B cell (primary cell): ENCODE measurements at regions not wholly inside any gene's neighbourhood (a gene's known extent, or its start where the extent isn't known, plus 50 kb on each side); places are given as distances from the start of the nearest gene placed in this dataset.

Experiments used
- ATAC-seq: fragments of 200-7000 bp; cut with Tn5 transposase; one replicate; pipeline ENCODE4 v1.10.0; 2021; ENCODE audit warnings: low read depth, mild to moderate bottlenecking, moderate number of reproducible peaks, moderate library complexity
- CTCF ChIA-PET: fragments of 350-600 bp; sonication (Branson Sonifier 250); formaldehyde crosslinking; loops from one replicate; lab custom pipeline; 2021; ENCODE audit warnings: antibody characterized with exemption, inconsistent platforms; lab: Charles Lee
- POLR2A ChIA-PET: fragments of 350-600 bp; sonication (Branson Sonifier 250); formaldehyde crosslinking; loops from one replicate; lab custom pipeline; 2021; ENCODE audit warnings: antibody characterized with exemption; lab: Charles Lee
- DNase-seq: peaks from one replicate; pipeline ENCODE4 v3.0.0; 2013
- H2AFZ ChIP-seq: 2 replicates; pipeline ENCODE4 v1.6.1; 2012; ENCODE audit warnings: mild to moderate bottlenecking, low read depth, low read length; ENCODE audit not compliant: insufficient read depth, poor library complexity, severe bottlenecking
- H3K27ac ChIP-seq, 2 donors: 1 replicate in 1 of 2; 2 replicates in 1 of 2; pipeline ENCODE4 v1.5.1; 2012 to 2013; ENCODE audit warnings: low read length in 2 of 2, mild to moderate bottlenecking in 2 of 2, moderate library complexity in 1 of 2
- H3K27me3 ChIP-seq, 4 experiments: fragments of 200-600 bp in 1 of 4; sonication (generic) in 1 of 4; replicated peaks in 1 of 4; 1 replicate in 2 of 4; 2 replicates in 2 of 4; pipeline versions ENCODE4 v1.6.1 to v1.7.0; 2013 to 2016; ENCODE audit warnings: low read length in 3 of 4, mild to moderate bottlenecking in 2 of 4, mixed read lengths in 1 of 4, moderate library complexity in 1 of 4; ENCODE audit not compliant: insufficient read depth in 4 of 4, control insufficient read depth in 3 of 4; ENCODE audit errors: control extremely low read depth in 1 of 4
- H3K36me3 ChIP-seq, 2 experiments: replicated peaks in 1 of 2; 1 replicate in 1 of 2; 2 replicates in 1 of 2; pipeline versions ENCODE4 v1.6.1 to v1.7.1; 2013; ENCODE audit warnings: low read length in 1 of 2; ENCODE audit not compliant: insufficient read depth in 2 of 2, control insufficient read depth in 1 of 2; ENCODE audit errors: control extremely low read depth in 1 of 2, extremely low read depth in 1 of 2
- H3K4me1 ChIP-seq, 2 donors: fragments of 200-600 bp in 1 of 2; sonication (generic) in 1 of 2; 1 replicate in 1 of 2; 2 replicates in 1 of 2; pipeline versions ENCODE4 v1.5.1 to v1.6.1; 2013 to 2017; ENCODE audit warnings: low read length in 2 of 2; ENCODE audit not compliant: control insufficient read depth in 2 of 2, insufficient read depth in 2 of 2
- H3K4me2 ChIP-seq: replicated peaks from 2 replicates; pipeline ENCODE3; 2012; ENCODE audit warnings: mild to moderate bottlenecking, low read depth, low read length; ENCODE audit not compliant: poor library complexity, severe bottlenecking
- H3K4me3 ChIP-seq, 5 experiments: fragments of 200-600 bp in 1 of 5; sonication (generic) in 1 of 5; 1 replicate in 3 of 5; 2 replicates in 2 of 5; pipeline versions ENCODE4 v1.5.1 to v1.7.0; 2011 to 2016; ENCODE audit warnings: low read length in 4 of 5, mild to moderate bottlenecking in 4 of 5, low read depth in 2 of 5, control low read depth in 1 of 5, moderate library complexity in 1 of 5; ENCODE audit not compliant: insufficient read depth in 1 of 5; ENCODE audit errors: control extremely low read depth in 1 of 5, extremely low read depth in 1 of 5
- H3K79me2 ChIP-seq: fragments of 200-600 bp; sonication (generic); one replicate; pipeline ENCODE4 v1.6.0; 2016; ENCODE audit warnings: low read length; ENCODE audit not compliant: control insufficient read depth, insufficient read depth
- H3K9ac ChIP-seq: fragments of 200-600 bp; sonication (generic); 2 replicates; pipeline ENCODE4 v1.6.1; 2017; ENCODE audit warnings: mild to moderate bottlenecking, low read length, moderate library complexity
- H3K9me3 ChIP-seq, 3 donors: one replicate each; pipeline versions ENCODE4 v1.6.1 to v1.7.1; 2013; ENCODE audit warnings: low read length in 2 of 3; ENCODE audit not compliant: control insufficient read depth in 2 of 3, insufficient read depth in 1 of 3; ENCODE audit errors: control extremely low read depth in 1 of 3
- H4K20me1 ChIP-seq: 2 replicates; pipeline ENCODE4 v1.6.0; 2012; ENCODE audit warnings: mild to moderate bottlenecking, low read length; ENCODE audit not compliant: insufficient read depth, control insufficient read depth, poor library complexity, severe bottlenecking
- H3K27ac Mint-ChIP-seq: one replicate; pipeline ENCODE4 v1.8.0; 2021; ENCODE audit warnings: mixed read lengths
- H3K27me3 Mint-ChIP-seq: one replicate; pipeline ENCODE4 v1.8.0; 2021; ENCODE audit warnings: mixed read lengths
- H3K4me1 Mint-ChIP-seq: one replicate; pipeline ENCODE4 v1.8.0; 2021; ENCODE audit warnings: mixed read lengths
- H3K4me3 Mint-ChIP-seq: one replicate; pipeline ENCODE4 v1.8.0; 2021; ENCODE audit warnings: mixed read lengths
- H3K9me3 Mint-ChIP-seq: one replicate; pipeline ENCODE4 v1.8.0; 2022; ENCODE audit warnings: mixed read lengths; ENCODE audit not compliant: insufficient read depth
- CTCF ChIP-seq: fragments of 200-600 bp; IDR thresholded peaks from one replicate; pipeline ENCODE4 v1.8.0; 2022; ENCODE audit warnings: antibody characterized with exemption, mild to moderate bottlenecking
- EZH2 ChIP-seq: IDR thresholded peaks from 2 replicates; pipeline ENCODE4 v1.6.1; 2012; ENCODE audit warnings: borderline replicate concordance, low read depth, mild to moderate bottlenecking, moderate library complexity, low read length; ENCODE audit not compliant: insufficient read depth, poor library complexity, severe bottlenecking
- WGBS: methylation state at CpG from one replicate; pipeline ENCODE4 v1.1.5; 2013; ENCODE audit warnings: missing lambda C conversion rate; ENCODE audit not compliant: insufficient coverage; 5-methylcytosine and 5-hydroxymethylcytosine counted together
- intact Hi-C: fragments of 100-400 bp; cut with micrococcal nuclease; formaldehyde crosslinking; loops from one replicate; pipeline ENCODE4 v1.10.0; 2022

DNA sequence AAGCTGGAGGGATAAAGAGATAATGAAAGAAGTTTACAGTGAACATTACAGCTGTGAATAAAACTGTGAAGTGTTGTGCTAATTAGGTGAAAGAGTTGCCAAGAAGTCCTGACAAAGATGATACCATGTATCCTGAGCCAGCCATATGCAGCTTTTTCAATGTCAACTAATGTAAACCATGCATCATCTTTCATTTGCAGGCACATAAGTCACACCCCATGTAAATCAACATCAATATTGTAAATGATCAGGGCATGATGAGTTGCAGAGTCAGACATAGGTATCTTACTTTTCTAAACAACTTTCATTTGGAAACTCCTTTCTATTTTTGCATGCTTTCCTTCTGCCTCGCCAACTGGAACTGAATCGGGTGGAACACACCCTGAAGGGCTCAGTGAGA lies 569.1 kb downstream of the TBC1D4 start:
- Histone ChIP-seq H3K4me2 (no peak overlapping the region), H3K36me3 (no peaks in the 10 kb centered on the region), H3K4me3 (no peak overlapping the region), H3K27ac (no peak overlapping the region), H3K9ac (no peak overlapping the region), H4K20me1 (no peaks in the 10 kb centered on the region), H3K9me3 (no peaks in the 10 kb centered on the region), H2AFZ (no peak overlapping the region), H3K79me2 (no peaks in the 10 kb centered on the region), H3K4me1 (no peaks in the 10 kb centered on the region), H3K27me3 (no peaks in the 10 kb centered on the region)
- no CpG with 5 or more reads among the region's 2 CpGs for WGBS
- Mint-ChIP-seq H3K27ac (no peak overlapping the region), H3K9me3 (no peaks in the 10 kb centered on the region), H3K27me3 (no peaks in the 10 kb centered on the region), H3K4me1 (no peaks in the 10 kb centered on the region), H3K4me3 (no peak overlapping the region)
- POLR2A ChIA-PET: no interaction called here
- TF ChIP-seq CTCF (no peak), EZH2 (no peak)
- no peak for DNase-seq
- intact Hi-C loops: no loop called here
- no peak for ATAC-seq
- CTCF ChIA-PET: no interaction called here

GRCh38 chr13:74910415-74910814 lies 571.6 kb downstream of the TBC1D4 start:
- H3K9me3 Mint-ChIP-seq: no peaks in the 10 kb centered on the region
- H3K27me3 ChIP-seq: no peaks in the 10 kb centered on the region
- no peak overlapping the region for H3K4me3 ChIP-seq
- H3K4me1 ChIP-seq: no peaks in the 10 kb centered on the region
- no peaks in the 10 kb centered on the region for H3K4me1 Mint-ChIP-seq
- no peak overlapping the region for H3K27ac Mint-ChIP-seq
- no peak overlapping the region for H3K4me2 ChIP-seq
- no peaks in the 10 kb centered on the region for H3K79me2 ChIP-seq
- H3K27ac ChIP-seq: no peak overlapping the region
- no peak overlapping the region for H2AFZ ChIP-seq
- H3K9me3 ChIP-seq: no peaks in the 10 kb centered on the region
- no peak for ATAC-seq
- H3K36me3 ChIP-seq: no peaks in the 10 kb centered on the region
- CTCF ChIA-PET: no interaction called here
- DNase-seq: no peak
- no peaks in the 10 kb centered on the region for H4K20me1 ChIP-seq
- intact Hi-C loops: no loop called here
- H3K4me3 Mint-ChIP-seq: no peak overlapping the region
- TF ChIP-seq EZH2: no peak
- 100% methylated on average over 1 of the region's 5 CpGs for WGBS
- no peak overlapping the region for H3K9ac ChIP-seq
- no peaks in the 10 kb centered on the region for H3K27me3 Mint-ChIP-seq
- POLR2A ChIA-PET: no interaction called here
